Astrocyte (in vitro differentiated cells and primary cell): ENCODE measurements at regions not wholly inside any gene's neighbourhood (a gene's known extent, or its start where the extent isn't known, plus 50 kb on each side); places are given as distances from the start of the nearest gene placed in this dataset.

Source experiments
- DNase-seq: peaks from one replicate; pipeline ENCODE4 v3.0.0-alpha.2; 2010; ENCODE audit warnings: low read depth
- FAIRE-seq: peaks from 2 replicates; lab custom pipeline; 2011; peaks lifted over from hg19 to GRCh38; lab: Jason Lieb, UNC
- H2AFZ ChIP-seq: 2 replicates; pipeline ENCODE4 v1.6.0; 2012; ENCODE audit warnings: low read depth, low read length, inconsistent platforms
- H3K27ac ChIP-seq: 2 replicates; pipeline ENCODE4 v1.5.1; 2011; ENCODE audit warnings: low read depth, low read length, inconsistent platforms
- H3K27me3 ChIP-seq: 2 replicates; pipeline ENCODE4 v1.6.0; 2011; ENCODE audit warnings: low read length, inconsistent platforms; ENCODE audit not compliant: insufficient read depth
- H3K36me3 ChIP-seq: 2 replicates; pipeline ENCODE4 v1.5.1; 2011; ENCODE audit warnings: low read length, inconsistent platforms; ENCODE audit not compliant: insufficient read depth
- H3K4me1 ChIP-seq: 2 replicates; pipeline ENCODE4 v1.5.1; 2011; ENCODE audit warnings: low read length, inconsistent platforms; ENCODE audit not compliant: insufficient read depth
- H3K4me2 ChIP-seq: 2 replicates; pipeline ENCODE4 v1.6.0; 2012; ENCODE audit warnings: low read length, inconsistent platforms
- H3K4me3 ChIP-seq: 2 replicates; pipeline ENCODE4 v1.5.1; 2011; ENCODE audit warnings: low read depth, mild to moderate bottlenecking, low read length, inconsistent platforms; ENCODE audit not compliant: insufficient read depth
- H3K79me2 ChIP-seq: 2 replicates; pipeline ENCODE4 v1.6.0; 2012; ENCODE audit warnings: mild to moderate bottlenecking, low read length, inconsistent platforms; ENCODE audit not compliant: insufficient read depth
- H3K9ac ChIP-seq: 2 replicates; pipeline ENCODE4 v1.6.0; 2012; ENCODE audit warnings: mild to moderate bottlenecking, low read length, inconsistent platforms
- H3K9me3 ChIP-seq: 2 replicates; pipeline ENCODE4 v1.5.1; 2012; ENCODE audit warnings: low read depth, mild to moderate bottlenecking, low read length, inconsistent platforms; ENCODE audit not compliant: insufficient read depth
- H4K20me1 ChIP-seq: 2 replicates; pipeline ENCODE4 v1.6.0; 2012; ENCODE audit warnings: low read length, inconsistent platforms; ENCODE audit not compliant: insufficient read depth
- H3K27ac Mint-ChIP-seq: one replicate; pipeline ENCODE4 v1.8.0; 2021; ENCODE audit warnings: mild to moderate bottlenecking, mixed read lengths; ENCODE audit not compliant: unreplicated experiment
- H3K27me3 Mint-ChIP-seq: one replicate; pipeline ENCODE4 v1.8.0; 2021; ENCODE audit warnings: low read depth, mixed read lengths; ENCODE audit not compliant: unreplicated experiment
- H3K36me3 Mint-ChIP-seq: one replicate; pipeline ENCODE4 v1.8.0; 2021; ENCODE audit warnings: low read depth, mixed read lengths; ENCODE audit not compliant: unreplicated experiment
- H3K4me1 Mint-ChIP-seq: one replicate; pipeline ENCODE4 v1.8.0; 2021; ENCODE audit warnings: low read depth, mixed read lengths; ENCODE audit not compliant: unreplicated experiment
- H3K4me3 Mint-ChIP-seq: one replicate; pipeline ENCODE4 v1.8.0; 2021; ENCODE audit warnings: mild to moderate bottlenecking, moderate library complexity, mixed read lengths; ENCODE audit not compliant: unreplicated experiment
- H3K9me3 Mint-ChIP-seq: one replicate; pipeline ENCODE4 v1.8.0; 2021; ENCODE audit warnings: mild to moderate bottlenecking, mixed read lengths; ENCODE audit not compliant: unreplicated experiment
- CTCF ChIP-seq: IDR thresholded peaks from 2 replicates; pipeline ENCODE4 v1.5.1; 2011; ENCODE audit warnings: low read depth, mild to moderate bottlenecking, inconsistent platforms, low read length, moderate library complexity; ENCODE audit not compliant: insufficient read depth
- EZH2 ChIP-seq: IDR thresholded peaks from 2 replicates; pipeline ENCODE4 v1.6.1; 2012; ENCODE audit warnings: mild to moderate bottlenecking, low read length, inconsistent platforms; ENCODE audit not compliant: insufficient read depth

GRCh38 chr14:29092121-29092520 is 325.5 kb downstream of the FOXG1 start:
- no peak overlapping the region for H3K27ac ChIP-seq
- no peaks in the 10 kb centered on the region for H3K27me3 Mint-ChIP-seq
- no peak overlapping the region for H3K4me3 Mint-ChIP-seq
- H4K20me1 ChIP-seq = no peaks in the 10 kb centered on the region
- H3K9ac ChIP-seq = no peak overlapping the region
- no peak overlapping the region for H3K4me3 ChIP-seq
- H3K4me1 ChIP-seq = no peaks in the 10 kb centered on the region
- no peaks in the 10 kb centered on the region for H3K27me3 ChIP-seq
- FAIRE-seq (no peak), DNase-seq (no peak)
- H2AFZ ChIP-seq = no peak overlapping the region
- no peaks in the 10 kb centered on the region for H3K4me1 Mint-ChIP-seq
- no peaks in the 10 kb centered on the region for H3K9me3 Mint-ChIP-seq
- H3K36me3 Mint-ChIP-seq = no peaks in the 10 kb centered on the region
- H3K27ac Mint-ChIP-seq = no peak overlapping the region
- H3K9me3 ChIP-seq = no peaks in the 10 kb centered on the region
- H3K4me2 ChIP-seq = no peak overlapping the region
- H3K36me3 ChIP-seq = no peaks in the 10 kb centered on the region
- TF ChIP-seq CTCF = no peak
- no peak for TF ChIP-seq EZH2
- no peaks in the 10 kb centered on the region for H3K79me2 ChIP-seq

GRCh38 chr14:29097476-29097875 is 330.9 kb downstream of the FOXG1 start:
- Mint-ChIP-seq H3K27ac (no peak overlapping the region), H3K27me3 (no peaks in the 10 kb centered on the region), H3K4me3 (no peak overlapping the region), H3K9me3 (no peaks in the 10 kb centered on the region), H3K36me3 (no peaks in the 10 kb centered on the region), H3K4me1 (peaks cover 1% of the 10 kb centered on the region)
- no peaks in the 10 kb centered on the region for H3K9me3 ChIP-seq
- no peak for FAIRE-seq
- no peaks in the 10 kb centered on the region for H3K79me2 ChIP-seq
- no peak overlapping the region for H3K9ac ChIP-seq
- TF ChIP-seq EZH2 (no peak), CTCF (no peak)
- H3K4me2 ChIP-seq = no peak overlapping the region
- no peaks in the 10 kb centered on the region for H4K20me1 ChIP-seq
- no peak overlapping the region for H3K4me3 ChIP-seq
- H3K27me3 ChIP-seq = no peaks in the 10 kb centered on the region
- H3K4me1 ChIP-seq = no peaks in the 10 kb centered on the region
- no peak for DNase-seq
- H3K27ac ChIP-seq = no peak overlapping the region
- H3K36me3 ChIP-seq = no peaks in the 10 kb centered on the region
- no peak overlapping the region for H2AFZ ChIP-seq

- Mint-ChIP-seq H3K4me1 (peaks cover 1% of the 10 kb centered on the region), H3K4me3 (no peak overlapping the region), H3K27me3 (no peaks in the 10 kb centered on the region), H3K36me3 (no peaks in the 10 kb centered on the region), H3K27ac (no peak overlapping the region), H3K9me3 (no peaks in the 10 kb centered on the region)
- H3K4me1 ChIP-seq = no peaks in the 10 kb centered on the region
- no peaks in the 10 kb centered on the region for H3K27me3 ChIP-seq
- no peak overlapping the region for H3K4me3 ChIP-seq
- no peaks in the 10 kb centered on the region for H3K36me3 ChIP-seq
- no peak for TF ChIP-seq CTCF
- no peak for TF ChIP-seq EZH2
- no peaks in the 10 kb centered on the region for H4K20me1 ChIP-seq
- no peak overlapping the region for H3K27ac ChIP-seq
- H2AFZ ChIP-seq = no peak overlapping the region
- DNase-seq (no peak), FAIRE-seq (no peak)
- H3K4me2 ChIP-seq = no peak overlapping the region
- H3K9me3 ChIP-seq = no peaks in the 10 kb centered on the region
- H3K79me2 ChIP-seq = no peaks in the 10 kb centered on the region
- H3K9ac ChIP-seq = no peak overlapping the region
These were observed 332.1 kb downstream of the FOXG1 start for GRCh38 chr14:29098656-29099055.
